Sigmoid colon (tissue), 6 donors: ENCODE measurements at regions not wholly inside any gene's neighbourhood (a gene's known extent, or its start where the extent isn't known, plus 50 kb on each side); places are given as distances from the start of the nearest gene placed in this dataset.
A peak's percentile ranks its signal among the peaks of the same experiment; 100 is the strongest.

Source experiments
- DNase-seq: peaks from one replicate; pipeline ENCODE4 v3.0.0-alpha.2; 2019
- H3K27ac ChIP-seq, 4 donors: fragments of 200-600 bp; sonication (generic); one replicate each; pipeline ENCODE4 v1.5.1; 2016 to 2019; ENCODE audit warnings: mild to moderate bottlenecking in 1 of 4
- H3K27me3 ChIP-seq, 3 donors: fragments of 200-600 bp; sonication (generic); one replicate each; pipeline ENCODE4 v1.5.1; 2019; ENCODE audit warnings: mild to moderate bottlenecking in 1 of 3
- H3K36me3 ChIP-seq, 4 donors: fragments of 200-600 bp; sonication (generic); one replicate each; pipeline ENCODE4 v1.5.1; 2016 to 2019
- H3K4me1 ChIP-seq, 4 donors: fragments of 200-600 bp; sonication (generic); one replicate each; pipeline ENCODE4 v1.5.1; 2017 to 2019
- H3K4me3 ChIP-seq, 4 donors: fragments of 200-600 bp; sonication (generic); one replicate each; pipeline ENCODE4 v1.5.1; 2017 to 2019; ENCODE audit warnings: mild to moderate bottlenecking in 2 of 4, moderate library complexity in 1 of 4
- H3K9me3 ChIP-seq, 4 donors: fragments of 200-600 bp in 3 of 4; sonication (generic) in 3 of 4; one replicate each; pipeline versions ENCODE4 v1.5.1 to v1.6.1; 2013 to 2019
- CTCF ChIP-seq, 4 experiments: fragments of 450-650 bp in 3 of 4; fragments of 200-600 bp in 1 of 4; IDR thresholded peaks; one replicate each; pipeline ENCODE4 v1.5.1; 2016 to 2019; ENCODE audit warnings: antibody characterized with exemption in 4 of 4, mild to moderate bottlenecking in 3 of 4, moderate library complexity in 2 of 4
- EP300 ChIP-seq, 4 donors: sonication (generic); formaldehyde crosslinking; IDR thresholded peaks; one replicate each; pipeline ENCODE4 v1.6.1; 2017; ENCODE audit warnings: antibody characterized with exemption in 4 of 4
- POLR2A ChIP-seq, 2 donors: fragments of 450-650 bp; IDR thresholded peaks; one replicate each; pipeline ENCODE4 v1.6.1; 2016; ENCODE audit warnings: antibody characterized with exemption in 2 of 2, mild to moderate bottlenecking in 2 of 2, moderate library complexity in 2 of 2
- POLR2AphosphoS5 ChIP-seq, 4 donors: sonication (generic); formaldehyde crosslinking; IDR thresholded peaks; one replicate each; pipeline ENCODE4 v1.6.1; 2017; ENCODE audit warnings: antibody characterized with exemption in 4 of 4
- WGBS, 2 donors: extraction: QIAGEN DNeasy Blood & Tissue Kit; methylation state at CpG; one replicate each; pipeline ENCODE4 v1.1.7; 2013; 5-methylcytosine and 5-hydroxymethylcytosine counted together
- intact Hi-C: fragments of 100-400 bp; cut with DNase I; formaldehyde crosslinking; loops from one replicate; pipeline ENCODE4 v1.15.1; 2023
- donor health status: healthy with polysubstance abuse.
- donor health status: healthy.

GRCh38 chr18:75128911-75129716, 79.8 kb downstream of the PTGR3 start:
- peaks cover 0 to 15% (median 6%) of the 10 kb centered on the region in 4 donors for H3K4me1 ChIP-seq
- intact Hi-C loops, result loop anchor here (10.0 kb wide), 1 partner anchor 346 kb away; no protein-coding TSS in a partner anchor
- H3K27ac ChIP-seq, result no peak overlapping the region
- no peaks in the 10 kb centered on the region for H3K9me3 ChIP-seq
- no peak for DNase-seq
- no peak overlapping the region for H3K4me3 ChIP-seq
- 95 to 96% methylated on average over 17 of the region's 17 CpGs for WGBS, 2 donors
- TF ChIP-seq CTCF (IDR thresholded peaks at IDR 0.05) (no peak), POLR2AphosphoS5 (IDR thresholded peaks at IDR 0.05) (no peak), POLR2A (IDR thresholded peaks at IDR 0.05) (no peak), EP300 (IDR thresholded peaks at IDR 0.05) (no peak)
- no peaks in the 10 kb centered on the region for H3K36me3 ChIP-seq
- H3K27me3 ChIP-seq, result no peaks in the 10 kb centered on the region

GRCh38 chr18:75128051-75128605, 80.8 kb downstream of the PTGR3 start:
- TF ChIP-seq EP300 (IDR thresholded peaks at IDR 0.05) (no peak), CTCF (IDR thresholded peaks at IDR 0.05) (no peak), POLR2A (IDR thresholded peaks at IDR 0.05) (no peak), POLR2AphosphoS5 (IDR thresholded peaks at IDR 0.05) (no peak)
- WGBS, 2 donors, result 91 to 93% methylated on average over 7 of the region's 7 CpGs
- H3K4me3 ChIP-seq, result no peak overlapping the region
- H3K9me3 ChIP-seq, result no peaks in the 10 kb centered on the region
- H3K27ac ChIP-seq, result no peak overlapping the region
- DNase-seq, result no peak
- no peaks in the 10 kb centered on the region for H3K27me3 ChIP-seq
- H3K4me1 ChIP-seq, result peaks cover 0 to 15% (median 6%) of the 10 kb centered on the region in 4 donors
- intact Hi-C loops, result loop anchor here (10.0 kb wide), 1 partner anchor 347 kb away; no protein-coding TSS in a partner anchor
- no peaks in the 10 kb centered on the region for H3K36me3 ChIP-seq

GRCh38 chr18:75127143-75128021, 81.6 kb downstream of the PTGR3 start:
- TF ChIP-seq POLR2AphosphoS5 (IDR thresholded peaks at IDR 0.05), result no peak
- TF ChIP-seq POLR2A (IDR thresholded peaks at IDR 0.05), result no peak
- no peak for TF ChIP-seq CTCF (IDR thresholded peaks at IDR 0.05)
- no peak for TF ChIP-seq EP300 (IDR thresholded peaks at IDR 0.05)
- Histone ChIP-seq H3K36me3 (no peaks in the 10 kb centered on the region), H3K27me3 (no peaks in the 10 kb centered on the region), H3K4me1 (peaks cover 0 to 15% (median 6%) of the 10 kb centered on the region in 4 donors), H3K27ac (no peak overlapping the region), H3K9me3 (no peaks in the 10 kb centered on the region), H3K4me3 (no peak overlapping the region)
- intact Hi-C loops, result loop anchor here (10.0 kb wide), 1 partner anchor 347 kb away; no protein-coding TSS in a partner anchor
- 66 to 86% methylated on average over 24 of the region's 24 CpGs for WGBS, 2 donors
- no peak for DNase-seq

GRCh38 chr18:75125382-75126331, 83.3 kb downstream of the PTGR3 start:
- no peak for TF ChIP-seq POLR2AphosphoS5 (IDR thresholded peaks at IDR 0.05)
- TF ChIP-seq EP300 (IDR thresholded peaks at IDR 0.05), result no peak
- TF ChIP-seq POLR2A (IDR thresholded peaks at IDR 0.05), result no peak
- TF ChIP-seq CTCF (IDR thresholded peaks at IDR 0.05), result no peak
- no peaks in the 10 kb centered on the region for H3K27me3 ChIP-seq
- intact Hi-C loops, result loop anchor here (10.0 kb wide), 1 partner anchor 349 kb away; no protein-coding TSS in a partner anchor
- H3K36me3 ChIP-seq, result no peaks in the 10 kb centered on the region
- H3K4me3 ChIP-seq, result peak overlapping the region in 1 of 4 donors; percentile 44
- no peaks in the 10 kb centered on the region for H3K4me1 ChIP-seq
- H3K27ac ChIP-seq, result peak overlapping the region in 1 of 4 donors; percentile 52
- WGBS, 2 donors, result 90 to 91% methylated on average over 44 of the region's 44 CpGs
- no peaks in the 10 kb centered on the region for H3K9me3 ChIP-seq
- no peak for DNase-seq
